ENCODE measurements at regions not wholly inside any gene's neighbourhood (a gene's known extent, or its start where the extent isn't known, plus 50 kb on each side); places are given as distances from the start of the nearest gene placed in this dataset.

DNA sequence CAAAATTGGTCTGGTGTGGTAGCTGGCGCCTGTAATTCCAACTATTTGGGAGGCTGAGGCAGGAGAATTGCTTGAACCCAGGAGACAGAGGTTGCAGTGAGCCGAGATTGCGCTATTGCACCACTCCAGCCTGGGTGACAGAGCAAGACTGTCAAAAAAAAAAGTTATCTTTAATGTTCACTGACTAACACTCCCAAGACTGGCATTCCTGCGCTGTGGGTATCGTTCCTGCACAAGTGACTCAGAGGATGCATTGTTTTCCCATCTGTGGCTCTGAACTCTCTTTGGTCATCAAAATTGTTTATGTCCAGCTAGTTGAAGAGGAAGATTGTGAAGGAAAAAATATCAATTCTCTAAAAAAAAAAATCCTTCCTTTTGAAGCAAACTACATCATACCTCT lies 539.0 kb downstream of the SOX11 start:
- ATAC-seq, result no peak
- Histone ChIP-seq H4K20me1 (ENCODE audit: insufficient read depth, low read length) (no peaks in the 10 kb centered on the region), H3K9ac (ENCODE audit: insufficient read depth, low read depth, low read length) (no peak overlapping the region), H3K4me3 (replicated peaks in 1 of 3; ENCODE audit: insufficient read depth in 1 of 3, low read depth in 2 of 3, low read length in 3 of 3) (no peak overlapping the region), H2AFZ (ENCODE audit: low read length) (no peak overlapping the region), H3K36me3 (replicated peaks in 1 of 2; ENCODE audit: control insufficient read depth in 1 of 2, insufficient read depth in 2 of 2, low read length in 2 of 2) (no peaks in the 10 kb centered on the region), H3K9me3 (ENCODE audit: low read length) (peaks cover 82% of the 10 kb centered on the region), H3K79me2 (ENCODE audit: insufficient read depth, low read length) (no peaks in the 10 kb centered on the region), H3K4me1 (ENCODE audit: insufficient read depth, low read length) (no peaks in the 10 kb centered on the region), H3K27ac (ENCODE audit: extremely low read length, insufficient read depth, low read length) (no peak overlapping the region), H3K4me2 (ENCODE audit: low read depth, low read length) (no peak overlapping the region), H3K27me3 (ENCODE audit: control insufficient read depth in 1 of 2, insufficient read depth in 2 of 2, low read length in 2 of 2) (no peaks in the 10 kb centered on the region)
- TF ChIP-seq, protein P1, sequence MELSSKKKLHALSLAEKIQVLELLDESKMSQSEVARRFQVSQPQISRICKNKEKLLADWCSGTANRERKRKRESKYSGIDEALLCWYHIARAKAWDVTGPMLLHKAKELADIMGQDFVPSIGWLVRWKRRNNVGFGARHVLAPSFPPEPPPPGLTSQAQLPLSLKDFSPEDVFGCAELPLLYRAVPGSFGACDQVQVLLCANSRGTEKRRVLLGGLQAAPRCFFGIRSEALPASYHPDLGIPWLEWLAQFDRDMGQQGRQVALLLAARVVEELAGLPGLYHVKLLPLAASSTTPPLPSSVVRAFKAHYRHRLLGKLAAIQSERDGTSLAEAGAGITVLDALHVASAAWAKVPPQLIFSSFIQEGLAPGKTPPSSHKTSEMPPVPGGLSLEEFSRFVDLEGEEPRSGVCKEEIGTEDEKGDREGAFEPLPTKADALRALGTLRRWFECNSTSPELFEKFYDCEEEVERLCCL (CRISPR knock-in tag; IDR thresholded peaks at IDR 0.05; ENCODE audit: borderline replicate concordance), result no peak
- TF ChIP-seq, protein P2, sequence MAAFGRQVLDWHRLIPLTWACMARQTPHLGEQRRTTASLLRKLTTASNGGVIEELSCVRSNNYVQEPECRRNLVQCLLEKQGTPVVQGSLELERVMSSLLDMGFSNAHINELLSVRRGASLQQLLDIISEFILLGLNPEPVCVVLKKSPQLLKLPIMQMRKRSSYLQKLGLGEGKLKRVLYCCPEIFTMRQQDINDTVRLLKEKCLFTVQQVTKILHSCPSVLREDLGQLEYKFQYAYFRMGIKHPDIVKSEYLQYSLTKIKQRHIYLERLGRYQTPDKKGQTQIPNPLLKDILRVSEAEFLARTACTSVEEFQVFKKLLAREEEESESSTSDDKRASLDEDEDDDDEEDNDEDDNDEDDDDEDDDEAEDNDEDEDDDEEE (CRISPR knock-in tag; IDR thresholded peaks at IDR 0.05), result no peak
- TF ChIP-seq, protein P3, sequence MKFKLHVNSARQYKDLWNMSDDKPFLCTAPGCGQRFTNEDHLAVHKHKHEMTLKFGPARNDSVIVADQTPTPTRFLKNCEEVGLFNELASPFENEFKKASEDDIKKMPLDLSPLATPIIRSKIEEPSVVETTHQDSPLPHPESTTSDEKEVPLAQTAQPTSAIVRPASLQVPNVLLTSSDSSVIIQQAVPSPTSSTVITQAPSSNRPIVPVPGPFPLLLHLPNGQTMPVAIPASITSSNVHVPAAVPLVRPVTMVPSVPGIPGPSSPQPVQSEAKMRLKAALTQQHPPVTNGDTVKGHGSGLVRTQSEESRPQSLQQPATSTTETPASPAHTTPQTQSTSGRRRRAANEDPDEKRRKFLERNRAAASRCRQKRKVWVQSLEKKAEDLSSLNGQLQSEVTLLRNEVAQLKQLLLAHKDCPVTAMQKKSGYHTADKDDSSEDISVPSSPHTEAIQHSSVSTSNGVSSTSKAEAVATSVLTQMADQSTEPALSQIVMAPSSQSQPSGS (CRISPR knock-in tag; IDR thresholded peaks at IDR 0.05), result no peak
- no peak for TF ChIP-seq ZNF329 (CRISPR knock-in tag; IDR thresholded peaks at IDR 0.05; ENCODE audit: low read depth)
- no peak for TF ChIP-seq CENPX (CRISPR knock-in tag; IDR thresholded peaks at IDR 0.05)
- WGBS (ENCODE audit: low lambda C conversion rate), result 14% methylated on average over 5 of the region's 5 CpGs
- no peak for FAIRE-seq
- ChIA-PET CTCF (ENCODE audit: low intra/inter-chr PET ratio, low total read pairs) (no interaction called here), POLR2A (no interaction called here)
- BruUV-seq (replicated peaks), result no TSS peak
- in situ Hi-C loops (cut with HindIII; ENCODE audit: extremely low pct_ligation_motif_present, low pct_unique_long_range_greater_than_20kb), result no loop called here
- intact Hi-C loops (cut with micrococcal nuclease; ENCODE audit: unreplicated experiment), result no loop called here
- no peak for DNase-seq (ENCODE audit: low spot score)

Measured in HepG2 (cell line).